ENCODE measurements at regions not wholly inside any gene's neighbourhood (a gene's known extent, or its start where the extent isn't known, plus 50 kb on each side); places are given as distances from the start of the nearest gene placed in this dataset.
"Not testable (repeated sequence)": the region's sequence is repeated elsewhere in the genome, so short reads cannot be mapped to it uniquely, and the experiment has no call there.

GRCh38 chr20:40889266-40889665, 139.4 kb upstream of the TOP1 start:
- peak; percentile 10 for DNase-seq (ENCODE audit: low read depth)

GRCh38 chr20:40890181-40890580, 138.4 kb upstream of the TOP1 start:
- no peak for DNase-seq (ENCODE audit: low read depth)

GRCh38 chr20:40890635-40891034, 138.0 kb upstream of the TOP1 start:
- DNase-seq (ENCODE audit: low read depth): no peak

- no peak for DNase-seq (ENCODE audit: low read depth)
Measured at GRCh38 chr20:40891351-40891750, 137.3 kb upstream of the TOP1 start.

GRCh38 chr20:40892642-40893041, 136.0 kb upstream of the TOP1 start:
- no peak for DNase-seq (ENCODE audit: low read depth)

- DNase-seq (ENCODE audit: low read depth): no peak
Measured at GRCh38 chr20:40893610-40894236, 134.9 kb upstream of the TOP1 start.

GRCh38 chr20:40894237-40894630, 134.4 kb upstream of the TOP1 start:
- DNase-seq (ENCODE audit: low read depth): no peak

GRCh38 chr20:40895182-40895581, 133.4 kb upstream of the TOP1 start:
- no peak for DNase-seq (ENCODE audit: low read depth)

GRCh38 chr20:40896814-40897700, 131.6 kb upstream of the TOP1 start:
- no peak for DNase-seq (ENCODE audit: low read depth)

- DNase-seq (ENCODE audit: low read depth): no peak
Measured at GRCh38 chr20:40899344-40899743, 129.3 kb upstream of the TOP1 start.

- DNase-seq (ENCODE audit: low read depth): no peak
Measured at GRCh38 chr20:40900666-40901215, 127.9 kb upstream of the TOP1 start.

- DNase-seq (ENCODE audit: low read depth): no peak
Measured at GRCh38 chr20:40902661-40903060, 126.0 kb upstream of the TOP1 start.

GRCh38 chr20:40908309-40908708, 120.3 kb upstream of the TOP1 start:
- DNase-seq (ENCODE audit: low read depth): no peak

GRCh38 chr20:40909489-40909888, 119.1 kb upstream of the TOP1 start:
- DNase-seq (ENCODE audit: low read depth): not testable (repeated sequence)

GRCh38 chr20:40910436-40910835, 118.2 kb upstream of the TOP1 start:
- DNase-seq (ENCODE audit: low read depth): not testable (repeated sequence)

- not testable (repeated sequence) for DNase-seq (ENCODE audit: low read depth)
Measured at GRCh38 chr20:40911152-40911551, 117.5 kb upstream of the TOP1 start.

- no peak for DNase-seq (ENCODE audit: low read depth)
Measured at GRCh38 chr20:40913224-40914185, 115.1 kb upstream of the TOP1 start.

- DNase-seq (ENCODE audit: low read depth): no peak
Measured at GRCh38 chr20:40915756-40916155, 112.9 kb upstream of the TOP1 start.

GRCh38 chr20:40916276-40916675, 112.3 kb upstream of the TOP1 start:
- DNase-seq (ENCODE audit: low read depth): no peak

- no peak for DNase-seq (ENCODE audit: low read depth)
Measured at GRCh38 chr20:40920291-40920690, 108.3 kb upstream of the TOP1 start.

- DNase-seq (ENCODE audit: low read depth): no peak
Measured at GRCh38 chr20:40922865-40923264, 105.8 kb upstream of the TOP1 start.

Measured in HT1080 (cell line).